ENCODE measurements at regions not wholly inside any gene's neighbourhood (a gene's known extent, or its start where the extent isn't known, plus 50 kb on each side); places are given as distances from the start of the nearest gene placed in this dataset.

- no peaks in the 10 kb centered on the region for H3K36me3 ChIP-seq (ENCODE audit: insufficient read depth, low read length)
These were observed 68.6 kb upstream of the CPEB4 start for GRCh38 chr5:173819521-173819920.

GRCh38 chr5:173823274-173823644, 64.9 kb upstream of the CPEB4 start:
- Histone ChIP-seq H3K9me3 (ENCODE audit: low read length) (no peaks in the 10 kb centered on the region), H4K20me1 (ENCODE audit: insufficient read depth, low read depth, low read length) (no peaks in the 10 kb centered on the region), H3K9me2 (replicated peaks; ENCODE audit: insufficient read depth, low read length) (no peaks in the 10 kb centered on the region), H3K27ac (ENCODE audit: low read length) (no peak overlapping the region), H3K36me3 (ENCODE audit: insufficient read depth, low read length) (no peaks in the 10 kb centered on the region), H3K4me1 (ENCODE audit: low read length) (peaks cover 58% of the 10 kb centered on the region), H3K4me3 (ENCODE audit: low read length) (no peak overlapping the region), H3K27me3 (ENCODE audit: low read length) (no peaks in the 10 kb centered on the region), H3K9ac (ENCODE audit: low read length) (no peak overlapping the region), H3K4me2 (ENCODE audit: low read depth, low read length, poor library complexity, severe bottlenecking) (no peak overlapping the region), H3K79me2 (ENCODE audit: low read length) (no peaks in the 10 kb centered on the region), H2AFZ (ENCODE audit: low read length) (no peak overlapping the region)
- DNase-seq, result no peak

More at GRCh38 chr5:173819521-173819920, 68.6 kb upstream of the CPEB4 start:
- no peaks in the 10 kb centered on the region for H4K20me1 ChIP-seq (ENCODE audit: insufficient read depth, low read depth, low read length)
- H3K9me2 ChIP-seq (replicated peaks; ENCODE audit: insufficient read depth, low read length), result no peaks in the 10 kb centered on the region
- H2AFZ ChIP-seq (ENCODE audit: low read length), result no peak overlapping the region
- H3K9ac ChIP-seq (ENCODE audit: low read length), result no peak overlapping the region
- no peak overlapping the region for H3K4me3 ChIP-seq (ENCODE audit: low read length)
- no peak for DNase-seq
- no peaks in the 10 kb centered on the region for H3K79me2 ChIP-seq (ENCODE audit: low read length)
- no peaks in the 10 kb centered on the region for H3K27me3 ChIP-seq (ENCODE audit: low read length)
- no peaks in the 10 kb centered on the region for H3K9me3 ChIP-seq (ENCODE audit: low read length)
- H3K27ac ChIP-seq (ENCODE audit: low read length), result no peak overlapping the region
- no peak overlapping the region for H3K4me2 ChIP-seq (ENCODE audit: low read depth, low read length, poor library complexity, severe bottlenecking)
- peaks cover 60% of the 10 kb centered on the region for H3K4me1 ChIP-seq (ENCODE audit: low read length)

- DNase-seq, result no peak
- Histone ChIP-seq H3K27ac (ENCODE audit: low read length) (no peak overlapping the region), H3K4me3 (ENCODE audit: low read length) (no peak overlapping the region), H3K36me3 (ENCODE audit: insufficient read depth, low read length) (no peaks in the 10 kb centered on the region), H3K79me2 (ENCODE audit: low read length) (no peaks in the 10 kb centered on the region), H3K27me3 (ENCODE audit: low read length) (no peaks in the 10 kb centered on the region), H3K4me2 (ENCODE audit: low read depth, low read length, poor library complexity, severe bottlenecking) (peak overlapping the region; percentile 18), H2AFZ (ENCODE audit: low read length) (no peak overlapping the region), H4K20me1 (ENCODE audit: insufficient read depth, low read depth, low read length) (no peaks in the 10 kb centered on the region), H3K9me3 (ENCODE audit: low read length) (no peaks in the 10 kb centered on the region), H3K9ac (ENCODE audit: low read length) (no peak overlapping the region), H3K4me1 (ENCODE audit: low read length) (peaks cover 58% of the 10 kb centered on the region), H3K9me2 (replicated peaks; ENCODE audit: insufficient read depth, low read length) (no peaks in the 10 kb centered on the region)
These were observed 64.2 kb upstream of the CPEB4 start for GRCh38 chr5:173823721-173824567.

- H3K4me2 ChIP-seq (ENCODE audit: low read depth, low read length, poor library complexity, severe bottlenecking), result peak overlapping the region; percentile 18
- no peak overlapping the region for H2AFZ ChIP-seq (ENCODE audit: low read length)
- H3K4me3 ChIP-seq (ENCODE audit: low read length), result no peak overlapping the region
- H4K20me1 ChIP-seq (ENCODE audit: insufficient read depth, low read depth, low read length), result no peaks in the 10 kb centered on the region
- no peaks in the 10 kb centered on the region for H3K9me3 ChIP-seq (ENCODE audit: low read length)
- no peaks in the 10 kb centered on the region for H3K36me3 ChIP-seq (ENCODE audit: insufficient read depth, low read length)
- no peaks in the 10 kb centered on the region for H3K9me2 ChIP-seq (replicated peaks; ENCODE audit: insufficient read depth, low read length)
- no peak overlapping the region for H3K27ac ChIP-seq (ENCODE audit: low read length)
- no peaks in the 10 kb centered on the region for H3K27me3 ChIP-seq (ENCODE audit: low read length)
- peaks cover 57% of the 10 kb centered on the region for H3K4me1 ChIP-seq (ENCODE audit: low read length)
- H3K9ac ChIP-seq (ENCODE audit: low read length), result no peak overlapping the region
- DNase-seq, result no peak
- no peaks in the 10 kb centered on the region for H3K79me2 ChIP-seq (ENCODE audit: low read length)
These were observed 62.8 kb upstream of the CPEB4 start for GRCh38 chr5:173825215-173825865.

GRCh38 chr5:173826086-173826427, 62.1 kb upstream of the CPEB4 start:
- H3K9me3 ChIP-seq (ENCODE audit: low read length), result no peaks in the 10 kb centered on the region
- no peak overlapping the region for H3K9ac ChIP-seq (ENCODE audit: low read length)
- H3K9me2 ChIP-seq (replicated peaks; ENCODE audit: insufficient read depth, low read length), result no peaks in the 10 kb centered on the region
- no peaks in the 10 kb centered on the region for H3K79me2 ChIP-seq (ENCODE audit: low read length)
- H2AFZ ChIP-seq (ENCODE audit: low read length), result no peak overlapping the region
- H3K27me3 ChIP-seq (ENCODE audit: low read length), result no peaks in the 10 kb centered on the region
- no peak overlapping the region for H3K4me2 ChIP-seq (ENCODE audit: low read depth, low read length, poor library complexity, severe bottlenecking)
- H4K20me1 ChIP-seq (ENCODE audit: insufficient read depth, low read depth, low read length), result no peaks in the 10 kb centered on the region
- peaks cover 52% of the 10 kb centered on the region for H3K4me1 ChIP-seq (ENCODE audit: low read length)
- H3K36me3 ChIP-seq (ENCODE audit: insufficient read depth, low read length), result no peaks in the 10 kb centered on the region
- DNase-seq, result no peak
- H3K27ac ChIP-seq (ENCODE audit: low read length), result no peak overlapping the region
- no peak overlapping the region for H3K4me3 ChIP-seq (ENCODE audit: low read length)

GRCh38 chr5:173826428-173827350, 61.5 kb upstream of the CPEB4 start:
- H3K9me2 ChIP-seq (replicated peaks; ENCODE audit: insufficient read depth, low read length), result no peaks in the 10 kb centered on the region
- H3K36me3 ChIP-seq (ENCODE audit: insufficient read depth, low read length), result no peaks in the 10 kb centered on the region
- no peak overlapping the region for H3K9ac ChIP-seq (ENCODE audit: low read length)

GRCh38 chr5:173828952-173829351, 59.2 kb upstream of the CPEB4 start:
- H4K20me1 ChIP-seq (ENCODE audit: insufficient read depth, low read depth, low read length), result no peaks in the 10 kb centered on the region
- no peaks in the 10 kb centered on the region for H3K9me3 ChIP-seq (ENCODE audit: low read length)
- no peak for DNase-seq
- no peaks in the 10 kb centered on the region for H3K9me2 ChIP-seq (replicated peaks; ENCODE audit: insufficient read depth, low read length)
- no peak overlapping the region for H3K4me2 ChIP-seq (ENCODE audit: low read depth, low read length, poor library complexity, severe bottlenecking)
- H3K79me2 ChIP-seq (ENCODE audit: low read length), result no peaks in the 10 kb centered on the region
- peaks cover 42% of the 10 kb centered on the region for H3K4me1 ChIP-seq (ENCODE audit: low read length)
- no peaks in the 10 kb centered on the region for H3K27me3 ChIP-seq (ENCODE audit: low read length)
- H3K4me3 ChIP-seq (ENCODE audit: low read length), result no peak overlapping the region
- H3K27ac ChIP-seq (ENCODE audit: low read length), result no peak overlapping the region
- no peak overlapping the region for H3K9ac ChIP-seq (ENCODE audit: low read length)
- H3K36me3 ChIP-seq (ENCODE audit: insufficient read depth, low read length), result no peaks in the 10 kb centered on the region
- no peak overlapping the region for H2AFZ ChIP-seq (ENCODE audit: low read length)

More at GRCh38 chr5:173826428-173827350, 61.5 kb upstream of the CPEB4 start:
- H3K27me3 ChIP-seq (ENCODE audit: low read length), result no peaks in the 10 kb centered on the region
- H2AFZ ChIP-seq (ENCODE audit: low read length), result no peak overlapping the region
- H3K4me2 ChIP-seq (ENCODE audit: low read depth, low read length, poor library complexity, severe bottlenecking), result no peak overlapping the region
- H3K4me1 ChIP-seq (ENCODE audit: low read length), result peaks cover 46% of the 10 kb centered on the region
- no peak for DNase-seq
- no peaks in the 10 kb centered on the region for H4K20me1 ChIP-seq (ENCODE audit: insufficient read depth, low read depth, low read length)
- no peaks in the 10 kb centered on the region for H3K9me3 ChIP-seq (ENCODE audit: low read length)
- no peak overlapping the region for H3K4me3 ChIP-seq (ENCODE audit: low read length)
- H3K79me2 ChIP-seq (ENCODE audit: low read length), result no peaks in the 10 kb centered on the region
- no peak overlapping the region for H3K27ac ChIP-seq (ENCODE audit: low read length)

GRCh38 chr5:173829826-173830225, 58.3 kb upstream of the CPEB4 start:
- Histone ChIP-seq H3K27ac (ENCODE audit: low read length) (no peak overlapping the region), H3K9me2 (replicated peaks; ENCODE audit: insufficient read depth, low read length) (no peaks in the 10 kb centered on the region), H3K27me3 (ENCODE audit: low read length) (no peaks in the 10 kb centered on the region), H2AFZ (ENCODE audit: low read length) (no peak overlapping the region; the same call in 1 of the 2 replicates), H3K9me3 (ENCODE audit: low read length) (no peaks in the 10 kb centered on the region), H4K20me1 (ENCODE audit: insufficient read depth, low read depth, low read length) (no peaks in the 10 kb centered on the region), H3K4me3 (ENCODE audit: low read length) (no peak overlapping the region), H3K4me1 (ENCODE audit: low read length) (peaks cover 38% of the 10 kb centered on the region), H3K79me2 (ENCODE audit: low read length) (no peaks in the 10 kb centered on the region), H3K4me2 (ENCODE audit: low read depth, low read length, poor library complexity, severe bottlenecking) (no peak overlapping the region), H3K36me3 (ENCODE audit: insufficient read depth, low read length) (no peaks in the 10 kb centered on the region), H3K9ac (ENCODE audit: low read length) (no peak overlapping the region)
- DNase-seq, result no peak

Measured in Karpas-422 (cell line).